OCI-M2 (cell line): ENCODE measurements at regions not wholly inside any gene's neighbourhood (a gene's known extent, or its start where the extent isn't known, plus 50 kb on each side); places are given as distances from the start of the nearest gene placed in this dataset.

Source experiments
- DNase-seq: peaks from one replicate; lab custom pipeline; 2025; ENCODE audit not compliant: unreplicated experiment; lab: John Stamatoyannopoulos, UW

DNA sequence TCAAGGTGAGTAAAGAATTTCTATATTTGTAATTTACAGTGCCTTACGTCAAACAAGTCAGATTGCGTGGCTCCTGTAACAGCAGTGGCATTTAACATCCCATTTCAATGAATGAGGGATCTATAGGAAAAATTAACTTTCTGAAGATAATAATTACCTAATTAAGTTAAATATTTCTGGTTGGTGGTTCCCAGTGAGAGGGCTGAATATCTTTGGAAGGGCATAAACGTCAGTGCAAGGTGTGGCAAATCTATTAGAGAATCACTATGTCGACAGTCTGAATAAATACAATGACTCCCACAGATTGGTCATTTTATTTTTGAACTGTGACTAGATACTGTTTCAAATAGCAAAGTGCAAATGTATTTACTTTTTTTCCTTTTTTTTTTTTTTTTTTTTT is 80.0 kb downstream of the S1PR1 start:
- no peak for DNase-seq

DNA sequence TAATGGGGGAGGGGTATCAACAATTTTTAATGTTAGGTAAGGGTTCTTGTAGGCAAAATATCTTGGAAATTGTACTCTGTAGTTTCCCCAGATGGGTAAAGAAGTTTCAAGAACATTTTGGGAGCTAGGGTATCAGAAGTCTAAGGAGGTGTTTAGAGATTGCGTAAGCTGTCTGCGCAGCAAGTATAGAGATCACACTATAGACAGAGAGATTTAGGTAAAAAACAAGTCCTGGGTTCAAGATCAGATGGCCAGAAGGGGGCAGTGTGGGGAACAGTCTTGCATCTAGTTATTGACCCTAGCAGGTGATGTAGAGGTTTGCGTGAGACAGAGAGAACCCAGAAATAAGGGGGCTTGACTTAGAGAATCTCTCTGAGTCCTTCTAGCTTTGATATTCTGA is 80.8 kb downstream of the S1PR1 start:
- no peak for DNase-seq

DNA sequence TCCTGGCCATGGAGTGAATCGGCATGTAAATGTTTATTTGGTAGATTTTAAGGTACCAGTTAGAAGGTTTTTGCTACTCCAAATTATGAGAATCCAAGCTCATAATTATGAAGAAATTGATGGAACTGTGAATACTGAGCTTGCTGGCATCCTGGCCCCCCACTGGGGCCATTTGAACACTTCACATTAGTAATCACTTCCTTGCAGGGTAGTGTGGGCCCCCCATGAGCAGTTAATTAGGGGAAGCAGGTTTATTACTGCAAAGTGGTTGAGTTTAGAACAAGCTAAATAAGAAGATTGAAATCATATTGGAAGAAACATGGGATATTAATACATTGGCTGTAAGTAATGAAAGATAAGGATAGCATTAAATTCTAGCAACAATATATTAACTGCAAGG is 86.7 kb downstream of the S1PR1 start:
- DNase-seq: no peak

DNA sequence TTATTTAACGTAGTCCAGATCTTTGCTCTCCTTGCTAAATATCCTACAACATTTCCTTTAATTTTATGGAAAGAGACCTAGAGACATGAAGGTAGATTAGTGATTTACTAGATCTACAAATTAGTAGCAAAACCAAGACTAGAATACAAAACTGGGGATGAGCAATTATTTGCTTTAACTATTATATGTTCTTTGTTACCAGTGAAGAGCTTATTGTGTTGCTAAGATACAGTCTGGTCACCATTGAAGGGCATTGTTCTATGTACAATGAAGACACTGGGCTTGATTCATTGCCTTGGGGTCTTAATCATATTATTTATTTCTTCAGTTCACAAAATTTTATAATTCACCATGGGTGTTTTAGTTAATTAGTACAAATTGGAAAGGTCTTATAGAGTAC is 88.3 kb downstream of the S1PR1 start:
- no peak for DNase-seq

DNA sequence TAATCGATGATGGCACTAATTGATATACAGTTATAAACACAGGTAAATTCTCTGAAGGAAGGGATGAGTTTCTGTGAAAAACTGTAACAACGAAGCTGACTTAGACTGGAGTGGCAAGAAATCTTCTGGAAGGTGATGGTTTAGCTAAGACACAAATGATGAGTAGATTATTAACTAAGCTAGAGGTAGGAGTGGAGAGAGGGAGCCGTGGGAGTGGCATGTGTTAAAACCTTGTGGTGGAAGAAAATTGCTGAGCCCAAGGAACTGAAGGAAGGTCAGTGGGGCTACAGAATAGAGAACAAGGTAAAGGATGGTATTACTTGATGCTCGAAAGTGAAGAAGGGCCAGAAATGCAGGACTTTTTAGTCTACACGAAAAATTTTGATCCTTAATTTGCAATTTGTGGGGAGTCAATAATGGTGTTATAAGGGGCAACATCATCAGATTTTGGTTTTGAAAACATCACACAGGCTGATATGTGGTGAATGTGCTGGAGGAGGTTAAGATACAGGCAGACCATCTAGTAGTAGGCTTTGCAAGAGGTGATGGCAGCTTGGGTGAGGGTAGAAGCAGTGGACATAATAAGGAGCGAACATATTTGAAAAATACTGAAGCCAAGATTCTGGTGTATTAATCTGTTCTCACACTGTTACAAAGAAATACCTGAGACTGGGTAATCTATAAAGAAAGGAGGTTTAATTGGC is 93.8 kb downstream of the S1PR1 start:
- no peak for DNase-seq

DNA sequence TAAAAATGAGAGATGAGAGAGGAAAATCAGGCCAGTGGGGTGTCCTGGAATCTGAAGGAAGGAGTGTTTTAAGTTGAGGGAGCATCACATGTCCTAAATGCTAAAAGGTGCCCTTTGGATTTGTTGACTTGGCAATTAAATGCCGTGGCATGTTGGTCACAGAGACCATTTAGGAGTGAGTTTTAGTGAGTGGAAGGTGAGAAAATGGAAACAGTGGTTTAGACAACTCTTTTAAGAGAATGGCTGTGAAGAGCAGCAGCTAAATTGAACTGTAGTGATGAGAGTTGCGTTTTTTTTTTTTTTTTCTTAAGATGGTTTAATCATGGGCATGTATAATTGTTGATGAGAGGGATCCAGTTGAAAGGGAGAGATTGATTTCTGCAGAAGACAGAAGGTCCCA is 95.0 kb downstream of the S1PR1 start:
- no peak for DNase-seq

DNA sequence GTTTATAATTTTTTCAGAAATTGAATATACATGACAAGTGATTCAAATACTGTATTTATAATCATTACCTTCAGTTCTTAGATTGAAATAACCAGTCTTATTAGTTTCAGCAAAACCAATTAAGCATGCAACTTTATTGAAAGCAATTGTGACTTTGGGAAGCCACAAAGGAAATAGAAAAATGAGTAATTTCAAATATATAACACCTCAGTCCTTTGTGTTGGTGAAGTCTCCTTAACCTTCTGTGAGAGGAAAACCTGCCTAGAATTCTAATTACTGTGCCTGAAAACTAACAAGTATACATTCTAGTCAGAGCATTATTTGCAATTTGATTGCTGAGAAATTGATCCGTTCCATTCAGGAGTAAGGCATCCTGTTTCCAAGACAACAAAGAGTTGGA is 95.8 kb downstream of the S1PR1 start:
- DNase-seq: no peak

DNA sequence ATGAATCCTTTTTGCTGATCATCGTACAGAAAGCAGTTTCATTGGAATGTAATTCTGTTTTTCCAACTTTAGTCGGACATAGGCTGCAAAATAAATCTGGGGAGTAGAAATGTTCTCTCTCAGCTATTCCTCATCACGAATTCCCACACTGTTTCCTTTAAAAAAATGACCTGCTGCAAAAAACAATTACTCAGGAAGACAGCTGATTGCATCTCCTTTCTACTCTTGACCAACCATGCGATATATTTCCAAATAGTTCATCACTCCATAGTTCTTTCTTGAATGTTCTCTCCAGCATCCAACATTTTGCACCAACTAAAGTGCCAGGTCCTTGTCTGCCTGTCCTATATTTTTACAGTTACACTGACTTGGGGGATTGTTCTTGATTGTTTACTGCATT is 96.4 kb downstream of the S1PR1 start:
- DNase-seq: no peak

DNA sequence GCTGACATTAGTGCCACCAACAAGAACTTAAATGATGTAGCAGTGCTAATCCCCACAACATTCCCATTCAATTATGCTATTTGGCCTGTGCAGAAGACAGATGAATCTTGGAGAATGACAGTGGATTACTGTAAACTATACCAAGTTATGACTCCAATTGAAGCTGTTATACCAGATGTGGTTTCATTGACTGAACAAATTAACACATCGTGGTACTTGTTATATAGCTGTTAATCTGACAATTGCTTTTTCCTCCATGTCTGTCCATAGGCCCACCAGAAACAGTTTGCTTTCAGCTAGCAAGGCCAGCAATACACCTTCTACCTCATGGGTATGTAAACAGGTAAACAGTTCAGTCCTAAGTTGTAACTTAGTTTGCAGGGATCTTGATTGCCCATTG is 101.1 kb downstream of the S1PR1 start:
- DNase-seq: no peak

DNA sequence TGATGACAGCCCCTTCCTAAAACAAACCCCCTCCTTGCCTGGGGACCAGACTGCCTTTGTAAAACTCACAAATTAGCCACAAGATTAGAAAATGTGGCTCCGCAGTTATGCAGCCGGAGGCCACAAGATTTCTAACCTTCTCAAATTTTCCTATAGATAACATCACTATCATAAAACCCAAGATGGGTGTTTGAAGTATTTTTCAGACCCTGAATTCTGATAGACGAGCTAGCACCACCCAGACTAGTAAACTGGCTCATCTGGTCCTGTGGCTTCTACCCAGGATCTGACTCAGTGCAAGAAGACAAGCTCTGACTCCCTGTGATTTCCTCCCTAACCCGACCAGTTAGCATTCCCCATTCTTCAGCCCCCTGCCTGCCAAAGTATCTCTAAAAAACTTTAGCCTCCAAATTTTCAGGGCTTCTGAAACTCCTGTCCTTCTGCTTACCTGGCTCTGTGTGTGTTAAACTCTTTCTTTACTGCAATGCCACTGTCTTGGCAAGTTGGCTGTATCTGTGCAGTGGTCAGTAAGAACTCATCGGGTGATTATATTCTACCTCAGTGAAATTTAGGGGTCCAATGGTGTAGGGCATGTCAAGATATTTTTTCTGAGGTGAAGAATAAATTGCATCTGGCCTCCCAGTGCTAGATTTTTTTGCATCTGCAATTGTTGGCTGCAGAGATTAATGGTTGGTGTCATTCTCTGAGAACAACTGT is 102.1 kb downstream of the S1PR1 start:
- DNase-seq: no peak

DNA sequence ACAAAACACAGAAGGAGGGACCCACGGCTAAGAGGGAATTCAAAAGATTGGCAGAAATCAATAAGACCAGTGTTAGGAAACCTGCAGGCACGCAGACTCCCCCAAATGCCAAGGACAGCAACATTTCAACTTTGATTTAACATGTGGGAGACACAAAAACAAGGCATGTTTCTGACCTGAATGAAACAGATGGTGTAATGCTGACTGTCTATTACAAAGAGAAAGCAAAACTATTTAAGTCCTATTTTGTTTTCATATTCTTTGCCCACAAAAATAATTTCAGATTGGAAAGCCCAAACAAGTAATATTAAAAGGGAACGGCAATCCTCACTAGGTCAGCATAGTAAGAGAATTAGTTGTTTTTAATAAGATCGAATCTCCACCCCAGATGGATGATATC is 107.9 kb downstream of the S1PR1 start:
- DNase-seq: no peak

DNA sequence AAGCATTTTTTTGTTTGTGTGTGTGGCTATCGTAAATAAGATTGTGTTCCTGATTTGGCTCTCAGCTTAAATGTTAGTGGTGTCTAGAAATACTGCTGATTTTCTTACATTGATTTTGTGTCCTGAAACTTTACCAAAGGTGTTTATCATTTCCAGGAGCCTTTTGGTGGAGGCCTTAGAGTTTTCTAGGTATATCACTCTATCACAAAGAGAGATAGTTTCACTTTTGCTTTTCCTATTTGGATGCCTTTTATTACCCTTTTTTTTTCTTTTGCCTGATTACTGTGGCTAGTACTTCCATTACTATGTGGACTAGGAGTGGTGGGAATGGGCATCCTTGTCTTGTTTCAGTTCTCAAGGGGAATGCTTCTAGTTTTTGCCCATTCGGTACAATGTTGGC is 109.6 kb downstream of the S1PR1 start:
- DNase-seq: no peak

DNA sequence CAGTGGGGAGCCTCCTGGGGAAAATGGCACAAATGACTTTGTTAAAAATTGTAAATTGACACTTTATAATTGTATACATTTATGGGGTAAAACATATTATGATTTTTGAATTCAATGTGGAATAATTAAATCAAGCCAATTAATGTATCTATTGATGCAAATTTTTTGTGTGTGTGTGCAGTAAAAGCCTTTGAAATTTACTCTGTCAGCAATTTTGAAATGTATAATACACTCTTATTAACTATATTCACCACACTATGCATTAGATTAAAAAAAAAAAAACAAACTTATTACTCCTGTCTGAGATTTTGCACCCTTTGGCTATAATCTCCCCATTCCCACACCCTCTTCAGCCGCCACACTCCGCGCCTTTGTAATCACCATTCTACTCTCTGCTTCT is 119.2 kb downstream of the S1PR1 start:
- DNase-seq: no peak

DNA sequence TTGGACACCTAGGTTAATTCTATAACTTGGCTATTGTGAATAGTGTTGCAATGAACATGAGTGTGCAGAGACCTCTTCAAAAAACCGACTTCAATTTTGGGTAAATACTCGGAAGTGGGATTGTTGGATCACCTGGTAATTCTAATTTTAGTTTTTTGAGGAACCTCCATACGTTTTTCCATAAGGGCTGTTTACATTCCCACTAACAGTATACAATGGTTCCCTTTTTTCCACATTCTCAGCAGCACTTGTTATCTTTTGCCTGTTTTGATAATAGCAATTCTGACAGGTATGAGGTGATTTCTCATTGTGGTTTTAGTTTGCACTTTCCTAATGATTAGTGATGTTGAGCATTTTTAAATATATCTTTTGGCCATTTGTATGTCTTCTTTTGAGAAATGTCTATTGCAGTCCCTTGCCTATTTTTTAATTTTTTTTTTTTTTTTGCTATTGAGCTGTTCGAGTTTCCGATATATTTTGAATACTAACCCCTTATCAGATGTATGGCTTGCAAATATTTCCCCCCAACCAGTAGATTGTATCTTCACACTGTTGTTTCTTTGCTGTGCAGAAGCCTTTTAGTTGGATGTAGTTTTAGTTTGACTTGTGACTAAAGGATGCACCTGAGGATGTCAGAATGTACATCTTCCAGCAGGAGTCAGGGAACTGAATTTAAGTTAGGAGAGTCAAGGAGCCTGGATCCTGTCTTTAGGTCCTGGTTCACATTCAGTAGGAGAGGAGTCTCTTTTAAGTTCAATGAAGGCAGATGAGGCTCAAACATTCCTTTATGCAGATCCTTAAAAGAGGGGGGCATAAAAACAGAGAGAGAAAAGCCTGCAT is 120.0 kb downstream of the S1PR1 start:
- no peak for DNase-seq

DNA sequence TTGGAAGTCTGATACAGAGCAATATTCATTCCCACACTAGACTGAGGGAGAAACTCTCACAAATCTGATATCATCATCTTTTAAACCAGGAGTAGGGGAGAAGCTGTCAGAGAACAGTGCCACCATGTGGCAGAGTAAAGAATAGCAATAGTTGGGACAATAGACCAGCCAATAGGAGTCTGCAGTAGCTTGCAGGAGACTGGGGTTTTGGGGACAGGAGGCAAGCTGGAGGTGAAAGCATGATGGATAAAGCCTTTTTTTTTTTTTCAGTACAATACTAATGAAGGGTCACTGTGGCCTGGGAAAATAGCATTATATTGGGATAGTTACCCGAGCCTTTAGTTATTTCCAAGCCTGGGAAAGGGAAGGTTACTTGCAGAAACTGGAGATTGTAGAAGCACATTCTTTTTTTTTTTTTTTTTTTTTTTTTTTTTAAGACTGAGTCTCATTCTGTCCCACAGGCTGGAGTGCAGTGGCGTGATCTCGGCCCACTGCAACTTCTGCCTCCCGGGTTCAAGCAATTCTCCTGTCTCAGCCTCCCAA is 120.7 kb downstream of the S1PR1 start:
- peak; percentile 24 for DNase-seq

DNA sequence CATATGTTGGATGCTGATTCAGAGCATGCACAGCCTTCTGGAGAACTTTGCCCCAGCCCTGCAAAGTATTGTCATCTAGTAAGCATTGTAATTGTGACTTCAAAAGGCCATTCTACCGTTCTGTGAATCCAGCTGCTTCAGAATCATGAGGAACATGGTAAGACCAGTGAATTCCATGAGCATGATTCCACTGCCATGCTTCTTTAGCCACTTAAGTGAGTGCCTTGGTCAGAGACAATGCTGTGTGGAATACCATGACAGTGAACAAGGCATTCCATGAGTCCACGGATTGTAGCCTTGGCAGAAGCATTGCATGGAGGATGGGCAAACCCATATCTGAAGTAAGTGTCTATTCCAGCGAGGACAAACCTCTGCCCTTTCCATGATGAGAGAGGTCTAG is 123.7 kb downstream of the S1PR1 start:
- no peak for DNase-seq

DNA sequence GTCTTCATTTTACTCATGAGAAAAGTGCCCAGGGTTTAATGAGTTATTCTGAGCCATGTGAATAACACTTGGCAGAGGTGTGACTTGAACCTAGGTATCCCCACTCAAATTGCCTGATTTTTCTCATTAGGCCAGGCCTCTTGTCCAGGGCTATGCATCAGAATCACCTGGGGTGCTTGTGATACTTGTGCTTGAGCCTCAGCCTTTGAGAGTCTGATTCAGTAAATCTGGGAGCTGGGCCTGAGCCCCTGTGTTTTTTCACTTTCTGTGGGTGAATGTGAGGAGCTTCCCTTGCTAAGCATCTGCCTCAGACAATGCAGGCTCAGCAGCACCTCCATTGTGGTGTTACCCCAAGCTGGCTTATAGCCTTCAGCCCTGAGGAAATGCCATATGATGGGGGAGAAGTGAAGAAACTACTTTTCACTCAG is 127.1 kb downstream of the S1PR1 start:
- no peak for DNase-seq

DNA sequence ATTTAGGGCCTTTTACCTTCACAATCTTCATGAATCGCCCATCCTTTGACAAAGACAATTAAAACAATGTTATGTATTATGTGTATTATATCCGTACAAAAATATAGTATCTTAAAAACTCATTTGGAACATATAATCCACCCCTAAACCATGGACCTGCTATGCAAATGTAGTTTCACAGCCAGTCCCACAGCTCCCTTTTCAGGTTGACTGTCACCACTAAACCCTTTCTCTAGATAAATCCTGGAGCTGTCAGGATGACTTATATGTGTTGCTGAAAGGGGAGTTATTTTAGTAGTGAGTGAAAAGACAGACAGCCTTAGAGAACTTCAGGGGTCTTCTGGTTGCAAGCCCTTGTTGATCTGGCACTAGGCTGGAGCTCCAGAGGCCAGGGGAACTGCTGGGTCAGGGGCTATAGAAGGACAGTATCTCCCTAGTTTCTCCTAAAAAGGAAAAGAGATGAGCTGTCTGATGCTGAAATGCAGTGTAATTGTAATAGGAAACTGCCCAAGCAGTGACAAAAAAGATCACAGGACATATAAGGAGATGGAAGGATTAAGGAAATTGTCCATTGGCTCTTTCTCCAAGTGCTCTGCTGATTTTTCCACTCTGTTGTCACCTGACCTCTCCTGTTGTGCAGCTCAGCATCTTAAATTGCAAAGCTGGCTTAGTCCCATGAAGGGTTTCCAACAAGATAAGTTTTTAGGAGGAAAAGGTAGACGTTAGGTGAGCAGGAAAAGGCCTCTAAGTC is 127.7 kb downstream of the S1PR1 start:
- no peak for DNase-seq

DNA sequence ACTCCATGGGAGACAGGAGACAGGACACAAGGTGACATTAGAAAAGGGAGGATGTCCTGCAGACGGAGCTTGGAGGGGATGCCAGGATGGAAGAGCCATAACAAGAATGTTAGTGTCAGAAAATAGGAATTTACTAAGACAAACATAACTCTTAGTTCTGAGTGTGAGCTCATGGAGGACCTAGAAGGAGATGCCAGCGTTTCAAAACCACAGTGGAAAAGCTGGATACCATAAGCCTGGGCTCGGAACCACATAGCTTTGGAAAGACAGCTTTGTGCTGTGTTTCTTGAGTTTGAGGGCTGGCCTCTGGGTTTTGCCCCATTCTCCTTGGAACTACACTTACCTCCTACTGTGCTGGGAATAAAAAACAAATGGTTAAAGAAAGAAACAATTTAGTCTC is 128.4 kb downstream of the S1PR1 start:
- DNase-seq: no peak

DNA sequence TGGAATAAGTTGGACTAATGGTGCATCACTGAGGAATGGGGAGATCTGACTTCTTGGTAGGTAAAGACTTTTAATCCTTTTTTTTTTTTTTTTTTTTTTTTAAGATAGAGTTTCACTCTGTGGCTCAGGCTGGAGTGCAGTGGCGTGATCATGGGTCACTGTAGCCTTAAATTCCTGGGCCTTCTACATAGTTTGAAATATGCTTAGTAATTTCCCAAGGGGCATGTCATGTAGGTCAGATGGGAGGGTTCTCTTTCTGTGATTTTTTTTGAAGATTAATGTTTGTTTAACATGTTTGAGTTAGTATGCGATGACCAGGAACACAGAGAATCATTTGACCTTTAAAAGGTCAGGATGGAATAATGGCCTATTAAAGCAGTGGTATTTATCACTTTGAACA is 129.1 kb downstream of the S1PR1 start:
- no peak for DNase-seq
